ENCODE measurements at regions not wholly inside any gene's neighbourhood (a gene's known extent, or its start where the extent isn't known, plus 50 kb on each side); places are given as distances from the start of the nearest gene placed in this dataset.

DNA sequence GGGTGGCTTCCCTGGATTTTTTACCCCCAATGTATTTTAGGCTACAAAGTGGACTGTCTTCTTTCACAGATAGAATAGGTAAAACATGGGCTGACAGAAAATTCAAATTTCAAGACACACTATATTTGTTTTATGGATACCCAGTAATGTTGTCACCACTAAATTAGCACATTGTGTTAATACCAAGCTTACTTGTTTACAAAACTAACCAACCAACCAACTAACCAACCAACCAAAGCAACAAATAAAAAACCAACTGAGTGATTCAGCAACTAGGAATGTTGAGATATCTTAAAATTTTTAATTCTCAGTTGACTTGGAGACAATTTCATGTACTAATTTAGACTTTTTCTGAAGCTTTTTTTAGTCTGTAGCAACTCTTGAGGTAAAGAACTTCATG lies 69.3 kb upstream of the CTSC start:
- intact Hi-C loops (cut with DNase I), result no loop called here
- H3K27ac ChIP-seq, result no peak overlapping the region
- peaks cover 13% of the 10 kb centered on the region for H3K4me1 ChIP-seq
- no peaks in the 10 kb centered on the region for H3K27me3 ChIP-seq
- TF ChIP-seq, protein P1, sequence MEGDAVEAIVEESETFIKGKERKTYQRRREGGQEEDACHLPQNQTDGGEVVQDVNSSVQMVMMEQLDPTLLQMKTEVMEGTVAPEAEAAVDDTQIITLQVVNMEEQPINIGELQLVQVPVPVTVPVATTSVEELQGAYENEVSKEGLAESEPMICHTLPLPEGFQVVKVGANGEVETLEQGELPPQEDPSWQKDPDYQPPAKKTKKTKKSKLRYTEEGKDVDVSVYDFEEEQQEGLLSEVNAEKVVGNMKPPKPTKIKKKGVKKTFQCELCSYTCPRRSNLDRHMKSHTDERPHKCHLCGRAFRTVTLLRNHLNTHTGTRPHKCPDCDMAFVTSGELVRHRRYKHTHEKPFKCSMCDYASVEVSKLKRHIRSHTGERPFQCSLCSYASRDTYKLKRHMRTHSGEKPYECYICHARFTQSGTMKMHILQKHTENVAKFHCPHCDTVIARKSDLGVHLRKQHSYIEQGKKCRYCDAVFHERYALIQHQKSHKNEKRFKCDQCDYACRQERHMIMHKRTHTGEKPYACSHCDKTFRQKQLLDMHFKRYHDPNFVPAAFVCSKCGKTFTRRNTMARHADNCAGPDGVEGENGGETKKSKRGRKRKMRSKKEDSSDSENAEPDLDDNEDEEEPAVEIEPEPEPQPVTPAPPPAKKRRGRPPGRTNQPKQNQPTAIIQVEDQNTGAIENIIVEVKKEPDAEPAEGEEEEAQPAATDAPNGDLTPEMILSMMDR (IDR thresholded peaks at IDR 0.05), result no peak
- TF ChIP-seq POLR2A (IDR thresholded peaks at IDR 0.05) (no peak), POLR2AphosphoS5 (IDR thresholded peaks at IDR 0.05; ENCODE audit: insufficient read depth in 1 of 2, low read depth in 1 of 2) (no peak)
- H3K36me3 ChIP-seq, result no peaks in the 10 kb centered on the region
- no peaks in the 10 kb centered on the region for H3K9me3 ChIP-seq
- no peak for DNase-seq (ENCODE audit: extremely low spot score in 2 of 2)
- no peak overlapping the region for H3K4me3 ChIP-seq

DNA sequence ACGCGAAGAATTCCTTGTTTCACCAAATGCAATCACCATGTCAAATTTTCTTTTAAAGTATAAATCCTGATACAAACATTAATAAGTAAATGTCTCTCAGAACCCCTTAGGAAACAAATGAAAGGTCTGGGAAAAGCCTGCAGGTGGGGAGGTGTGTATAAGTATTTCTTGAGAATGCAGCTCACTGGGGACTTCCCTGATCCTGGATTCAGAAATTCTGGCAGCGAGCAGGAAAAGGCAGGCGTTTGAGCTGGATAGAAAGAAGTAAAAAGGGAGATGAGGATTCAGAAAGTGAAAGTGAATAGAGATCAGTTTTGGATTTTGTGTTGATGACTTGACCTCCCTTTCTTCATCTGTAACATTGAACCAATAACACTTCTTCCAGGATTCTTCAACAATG lies 68.3 kb upstream of the CTSC start:
- no peak for DNase-seq (ENCODE audit: extremely low spot score in 2 of 2)
- H3K36me3 ChIP-seq, result no peaks in the 10 kb centered on the region
- H3K27me3 ChIP-seq, result no peaks in the 10 kb centered on the region
- no peaks in the 10 kb centered on the region for H3K9me3 ChIP-seq
- peaks cover 15% of the 10 kb centered on the region for H3K4me1 ChIP-seq
- no peak overlapping the region for H3K4me3 ChIP-seq
- no peak overlapping the region for H3K27ac ChIP-seq
- intact Hi-C loops (cut with DNase I), result no loop called here
- TF ChIP-seq POLR2A (IDR thresholded peaks at IDR 0.05), result no peak
- TF ChIP-seq, protein P1 (IDR thresholded peaks at IDR 0.05), result no peak
- TF ChIP-seq POLR2AphosphoS5 (IDR thresholded peaks at IDR 0.05; ENCODE audit: insufficient read depth in 1 of 2, low read depth in 1 of 2), result no peak

DNA sequence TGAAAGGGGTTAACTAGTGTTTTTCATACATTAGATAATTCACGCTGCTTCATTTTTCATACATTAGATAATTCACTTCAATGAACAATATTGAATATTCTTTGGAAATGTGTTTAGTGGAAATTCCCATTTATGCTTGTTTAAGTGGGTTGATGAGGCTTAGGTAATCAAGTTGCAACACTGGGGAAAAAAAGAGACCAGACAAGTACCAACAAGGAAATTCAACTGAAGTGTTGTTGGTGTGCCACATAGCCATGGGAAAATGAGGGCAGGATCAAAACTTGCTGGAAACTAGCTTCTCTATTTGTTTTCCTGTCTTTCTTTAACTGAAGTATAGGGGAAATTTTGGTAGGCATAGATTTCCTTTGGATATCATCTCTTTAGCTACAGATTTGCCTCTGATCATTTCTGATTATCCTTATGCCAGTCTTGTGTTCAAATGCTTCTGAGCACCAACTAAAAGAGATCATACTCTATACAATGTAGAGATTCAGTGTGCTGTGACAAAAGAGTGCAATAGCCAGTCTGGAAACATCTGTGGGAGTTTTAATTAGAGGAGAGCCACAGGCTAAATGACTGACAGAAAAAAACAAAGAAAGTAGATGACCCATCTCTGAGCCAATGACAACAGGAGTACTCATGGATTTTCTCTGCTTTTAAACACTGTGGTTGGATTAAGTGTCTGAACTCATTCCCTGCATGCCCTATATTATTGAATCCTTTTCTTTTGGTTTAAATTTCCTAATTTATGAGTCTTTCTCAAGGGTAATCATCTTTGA lies 67.6 kb upstream of the CTSC start:
- intact Hi-C loops (cut with DNase I), result no loop called here
- peak overlapping the region; percentile 19 for H3K27ac ChIP-seq
- no peaks in the 10 kb centered on the region for H3K9me3 ChIP-seq
- peaks cover 15% of the 10 kb centered on the region for H3K4me1 ChIP-seq
- no peak for DNase-seq (ENCODE audit: extremely low spot score in 2 of 2)
- TF ChIP-seq POLR2AphosphoS5 (IDR thresholded peaks at IDR 0.05; ENCODE audit: insufficient read depth in 1 of 2, low read depth in 1 of 2) (no peak), POLR2A (IDR thresholded peaks at IDR 0.05) (no peak)
- TF ChIP-seq, protein P1 (IDR thresholded peaks at IDR 0.05), result no peak
- no peaks in the 10 kb centered on the region for H3K36me3 ChIP-seq
- H3K4me3 ChIP-seq, result no peak overlapping the region
- no peaks in the 10 kb centered on the region for H3K27me3 ChIP-seq

DNA sequence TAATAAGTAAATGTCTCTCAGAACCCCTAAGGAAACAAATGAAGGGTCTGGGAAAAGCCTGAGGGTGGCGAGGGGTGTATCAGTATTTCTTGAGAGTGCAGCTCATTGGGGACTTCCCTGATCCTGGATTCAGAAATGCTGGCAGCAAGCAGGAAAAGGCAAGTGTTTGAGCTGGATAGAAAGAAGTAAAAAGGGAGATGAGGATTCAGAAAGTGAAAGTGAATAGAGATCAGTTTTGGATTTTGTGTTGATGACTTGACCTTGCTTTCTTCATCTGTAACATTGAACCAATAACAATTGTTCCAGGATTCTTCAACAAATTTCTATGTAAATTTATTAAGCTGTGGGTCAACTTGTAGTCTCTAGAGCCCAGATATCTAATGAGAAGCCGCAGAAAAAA lies 66.9 kb upstream of the CTSC start:
- intact Hi-C loops (cut with DNase I), result no loop called here
- H3K27me3 ChIP-seq, result no peaks in the 10 kb centered on the region
- peaks cover 15% of the 10 kb centered on the region for H3K4me1 ChIP-seq
- no peaks in the 10 kb centered on the region for H3K9me3 ChIP-seq
- H3K27ac ChIP-seq, result peak overlapping the region; percentile 19
- no peak for DNase-seq (ENCODE audit: extremely low spot score in 2 of 2)
- H3K36me3 ChIP-seq, result no peaks in the 10 kb centered on the region
- H3K4me3 ChIP-seq, result peak overlapping the region in 1 of 2 donors; percentile 2
- TF ChIP-seq, protein P1 (IDR thresholded peaks at IDR 0.05), result no peak
- TF ChIP-seq POLR2A (IDR thresholded peaks at IDR 0.05), result no peak

DNA sequence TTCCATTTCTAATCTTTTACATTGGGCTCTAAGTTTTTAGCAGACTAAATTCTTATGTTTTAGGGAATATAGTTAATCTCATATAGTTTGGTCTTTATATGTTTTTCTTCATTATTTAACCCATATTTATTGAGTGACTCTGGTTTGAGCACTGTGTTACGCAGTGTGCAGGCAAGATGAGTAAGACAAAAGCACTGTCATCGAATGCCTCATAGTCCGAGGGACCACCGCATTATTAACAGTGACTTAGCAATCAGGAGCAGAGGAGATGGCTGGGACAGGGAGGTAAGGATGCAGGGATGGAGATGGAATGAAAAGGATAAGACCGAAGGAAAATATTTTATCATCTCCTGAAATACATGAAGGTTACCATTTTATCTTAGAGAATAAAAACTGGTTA lies 65.2 kb upstream of the CTSC start:
- DNase-seq (ENCODE audit: extremely low spot score in 2 of 2), result no peak
- Histone ChIP-seq H3K4me1 (peaks cover 27% of the 10 kb centered on the region), H3K4me3 (no peak overlapping the region), H3K9me3 (no peaks in the 10 kb centered on the region), H3K27ac (no peak overlapping the region), H3K36me3 (no peaks in the 10 kb centered on the region), H3K27me3 (no peaks in the 10 kb centered on the region)
- TF ChIP-seq, protein P1 (IDR thresholded peaks at IDR 0.05), result no peak
- TF ChIP-seq POLR2AphosphoS5 (IDR thresholded peaks at IDR 0.05; ENCODE audit: insufficient read depth in 1 of 2, low read depth in 1 of 2) (no peak), POLR2A (IDR thresholded peaks at IDR 0.05) (no peak)
- intact Hi-C loops (cut with DNase I), result no loop called here
